Esophagus squamous epithelium (tissue), 5 donors: ENCODE measurements at regions not wholly inside any gene's neighbourhood (a gene's known extent, or its start where the extent isn't known, plus 50 kb on each side); places are given as distances from the start of the nearest gene placed in this dataset.
"Not testable (repeated sequence)": the region's sequence is repeated elsewhere in the genome, so short reads cannot be mapped to it uniquely, and the experiment has no call there.

Experiments used
- DNase-seq: peaks from one replicate; lab custom pipeline; 2025; lab: John Stamatoyannopoulos, UW
- H3K27ac ChIP-seq, 4 donors: fragments of 200-600 bp; sonication (generic); one replicate each; pipeline ENCODE4 v1.5.1; 2016 to 2019; ENCODE audit warnings: mild to moderate bottlenecking in 1 of 4
- H3K27me3 ChIP-seq, 4 donors: fragments of 200-600 bp; sonication (generic); 1 replicate in 3 of 4; 2 replicates in 1 of 4; pipeline versions ENCODE4 v1.5.1 to v1.6.0; 2017 to 2021; ENCODE audit warnings: antibody characterized with exemption in 1 of 4
- H3K36me3 ChIP-seq, 3 donors: fragments of 200-600 bp; sonication (generic); one replicate each; pipeline ENCODE4 v1.5.1; 2016 to 2019
- H3K4me1 ChIP-seq, 3 donors: fragments of 200-600 bp; sonication (generic); one replicate each; pipeline ENCODE4 v1.5.1; 2017 to 2019
- H3K4me3 ChIP-seq, 4 donors: fragments of 200-600 bp; sonication (generic); 1 replicate in 3 of 4; 2 replicates in 1 of 4; pipeline ENCODE4 v1.5.1; 2016 to 2019; ENCODE audit warnings: mild to moderate bottlenecking in 2 of 4, moderate library complexity in 1 of 4
- H3K9me3 ChIP-seq, 3 donors: fragments of 200-600 bp; sonication (generic); one replicate each; pipeline ENCODE4 v1.5.1; 2016 to 2019
- POLR2A ChIP-seq, 4 donors: fragments of 450-650 bp; IDR thresholded peaks; one replicate each; pipeline ENCODE4 v1.6.1; 2017; ENCODE audit warnings: antibody characterized with exemption in 4 of 4, mild to moderate bottlenecking in 4 of 4, moderate library complexity in 3 of 4
- WGBS, 2 donors: methylation state at CpG; one replicate each; pipeline ENCODE4 v1.1.5; 2018; 5-methylcytosine and 5-hydroxymethylcytosine counted together
- intact Hi-C: fragments of 100-400 bp; cut with DNase I; formaldehyde crosslinking; loops from one replicate; pipeline ENCODE4 v1.15.0; 2022
- TF ChIP-seq, protein P1 (sequence below), 6 experiments: fragments of 450-650 bp in 4 of 6; fragments of 200-600 bp in 2 of 6; sonication (generic) in 2 of 6; IDR thresholded peaks; one replicate each; pipeline ENCODE4 v1.5.1; 2016 to 2019; ENCODE audit warnings: antibody characterized with exemption in 6 of 6, mild to moderate bottlenecking in 4 of 6, moderate library complexity in 4 of 6
- donor health status: DM: yes; HTN: yes; CAD: no.

DNA sequence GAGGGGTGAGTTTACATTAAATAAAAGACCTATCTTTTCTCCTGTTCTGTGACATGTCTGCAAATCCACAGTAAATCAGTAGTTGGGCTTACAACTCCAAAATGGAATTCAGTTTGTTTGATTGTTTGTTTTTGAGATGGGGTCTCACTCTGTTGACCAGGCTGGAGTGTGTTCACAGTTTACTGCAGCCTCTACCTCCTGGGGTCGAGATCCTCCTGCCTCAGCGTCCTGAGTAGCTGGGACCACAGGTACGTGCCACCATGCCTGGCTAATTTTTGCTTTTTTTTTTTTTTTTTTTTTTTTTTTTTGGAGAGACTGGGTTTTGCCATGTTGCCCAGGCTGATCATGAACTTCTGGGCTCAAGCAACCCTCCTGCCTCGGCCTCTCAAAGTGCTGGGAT lies 63.5 kb upstream of the ADPGK start:
- 72 to 75% methylated on average over 2 to 3 of the region's 4 CpGs for WGBS, 2 donors
- intact Hi-C loops: no loop called here
- DNase-seq: no peak
- Histone ChIP-seq H3K4me3 (no peak overlapping the region), H3K36me3 (no peaks in the 10 kb centered on the region), H3K27me3 (peaks cover 0 to 46% (median 0%) of the 10 kb centered on the region in 4 donors), H3K9me3 (no peaks in the 10 kb centered on the region), H3K4me1 (no peaks in the 10 kb centered on the region), H3K27ac (no peak overlapping the region)
- no peak for TF ChIP-seq POLR2A (IDR thresholded peaks at IDR 0.05)
- TF ChIP-seq, protein P1, sequence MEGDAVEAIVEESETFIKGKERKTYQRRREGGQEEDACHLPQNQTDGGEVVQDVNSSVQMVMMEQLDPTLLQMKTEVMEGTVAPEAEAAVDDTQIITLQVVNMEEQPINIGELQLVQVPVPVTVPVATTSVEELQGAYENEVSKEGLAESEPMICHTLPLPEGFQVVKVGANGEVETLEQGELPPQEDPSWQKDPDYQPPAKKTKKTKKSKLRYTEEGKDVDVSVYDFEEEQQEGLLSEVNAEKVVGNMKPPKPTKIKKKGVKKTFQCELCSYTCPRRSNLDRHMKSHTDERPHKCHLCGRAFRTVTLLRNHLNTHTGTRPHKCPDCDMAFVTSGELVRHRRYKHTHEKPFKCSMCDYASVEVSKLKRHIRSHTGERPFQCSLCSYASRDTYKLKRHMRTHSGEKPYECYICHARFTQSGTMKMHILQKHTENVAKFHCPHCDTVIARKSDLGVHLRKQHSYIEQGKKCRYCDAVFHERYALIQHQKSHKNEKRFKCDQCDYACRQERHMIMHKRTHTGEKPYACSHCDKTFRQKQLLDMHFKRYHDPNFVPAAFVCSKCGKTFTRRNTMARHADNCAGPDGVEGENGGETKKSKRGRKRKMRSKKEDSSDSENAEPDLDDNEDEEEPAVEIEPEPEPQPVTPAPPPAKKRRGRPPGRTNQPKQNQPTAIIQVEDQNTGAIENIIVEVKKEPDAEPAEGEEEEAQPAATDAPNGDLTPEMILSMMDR (IDR thresholded peaks at IDR 0.05): no peak

DNA sequence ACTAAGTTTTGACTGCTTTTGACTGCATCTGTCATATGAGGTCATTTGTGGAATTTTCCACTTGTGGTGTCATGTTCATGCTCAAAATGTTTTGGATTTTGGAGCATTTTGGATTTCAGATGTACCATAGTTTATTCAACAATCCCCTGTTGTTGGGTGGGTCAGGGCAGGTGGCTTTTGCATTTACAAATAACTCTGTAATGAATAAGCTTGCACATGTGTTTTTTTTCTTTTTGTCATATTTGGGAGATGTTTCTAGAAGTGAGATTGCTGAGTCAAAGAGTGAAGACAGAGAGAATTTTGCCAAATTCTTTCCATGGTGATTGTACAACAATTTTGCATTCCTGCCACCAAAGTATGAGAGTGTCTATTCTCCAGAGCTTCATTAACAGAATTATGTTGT lies 62.4 kb upstream of the ADPGK start:
- no peak overlapping the region for H3K27ac ChIP-seq
- intact Hi-C loops: no loop called here
- no peak overlapping the region for H3K4me3 ChIP-seq

DNA sequence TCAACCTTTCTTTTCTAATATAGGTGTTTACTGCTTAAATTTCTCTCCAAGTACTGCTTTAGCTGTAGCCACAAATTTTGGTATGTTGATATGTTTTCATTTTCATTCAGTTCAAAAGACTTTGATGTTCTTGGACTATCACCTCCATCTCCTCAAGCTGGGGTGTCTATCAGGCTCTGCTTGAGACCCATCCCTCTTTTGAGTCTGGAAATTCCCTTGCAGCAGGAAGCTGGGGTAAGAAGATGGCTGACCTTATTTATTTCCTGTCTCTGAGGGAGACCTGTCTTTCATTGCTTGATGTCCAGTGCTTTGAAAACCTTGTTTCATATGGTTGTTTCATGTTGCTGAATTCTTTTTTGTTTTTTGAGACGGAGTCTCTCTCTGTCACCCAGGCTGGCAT lies 60.5 kb upstream of the ADPGK start:
- WGBS, 2 donors: 92 to 100% methylated on average over 1 of the region's 1 CpG
- no peaks in the 10 kb centered on the region for H3K4me1 ChIP-seq
- intact Hi-C loops: no loop called here
- no peaks in the 10 kb centered on the region for H3K9me3 ChIP-seq
- no peaks in the 10 kb centered on the region for H3K36me3 ChIP-seq
- TF ChIP-seq, protein P1 (IDR thresholded peaks at IDR 0.05): no peak
- no peak for TF ChIP-seq POLR2A (IDR thresholded peaks at IDR 0.05)
- H3K4me3 ChIP-seq: no peak overlapping the region
- peaks cover 0 to 33% (median 0%) of the 10 kb centered on the region in 4 donors for H3K27me3 ChIP-seq
- DNase-seq: no peak
- no peak overlapping the region for H3K27ac ChIP-seq

More for the DNA sequence above, 62.4 kb upstream of the ADPGK start:
- Histone ChIP-seq H3K27me3 (peaks cover 0 to 46% (median 0%) of the 10 kb centered on the region in 4 donors), H3K36me3 (no peaks in the 10 kb centered on the region), H3K4me1 (no peaks in the 10 kb centered on the region), H3K9me3 (no peaks in the 10 kb centered on the region)
- DNase-seq: no peak
- TF ChIP-seq POLR2A (IDR thresholded peaks at IDR 0.05): no peak
- TF ChIP-seq, protein P1 (IDR thresholded peaks at IDR 0.05): no peak

DNA sequence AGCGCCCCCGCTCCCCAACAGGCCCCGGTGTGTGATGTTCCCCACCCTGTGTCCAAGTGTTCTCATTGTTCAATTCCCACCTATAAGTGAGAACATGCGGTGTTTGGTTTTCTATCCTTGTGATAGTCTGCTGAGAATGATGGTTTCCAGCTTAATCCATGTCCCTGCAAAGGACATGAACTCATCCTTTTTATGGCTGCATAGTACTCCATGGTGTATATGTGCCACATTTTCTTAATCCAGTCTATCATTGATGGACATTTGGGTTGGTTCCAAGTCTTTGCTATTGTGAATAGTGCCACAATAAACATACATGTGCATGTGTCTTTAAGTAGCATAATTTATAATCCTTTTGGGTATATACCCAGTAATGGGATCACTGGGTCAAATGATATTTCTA lies 59.8 kb upstream of the ADPGK start:
- H3K4me1 ChIP-seq, intact Hi-C loops, H3K4me3 ChIP-seq, H3K27ac ChIP-seq, H3K36me3 ChIP-seq, DNase-seq, H3K9me3 ChIP-seq: not testable (repeated sequence)
- peaks cover 0 to 25% (median 0%) of the 10 kb centered on the region in 4 donors for H3K27me3 ChIP-seq
- WGBS, 2 donors: 93 to 100% methylated on average over 4 of the region's 4 CpGs

DNA sequence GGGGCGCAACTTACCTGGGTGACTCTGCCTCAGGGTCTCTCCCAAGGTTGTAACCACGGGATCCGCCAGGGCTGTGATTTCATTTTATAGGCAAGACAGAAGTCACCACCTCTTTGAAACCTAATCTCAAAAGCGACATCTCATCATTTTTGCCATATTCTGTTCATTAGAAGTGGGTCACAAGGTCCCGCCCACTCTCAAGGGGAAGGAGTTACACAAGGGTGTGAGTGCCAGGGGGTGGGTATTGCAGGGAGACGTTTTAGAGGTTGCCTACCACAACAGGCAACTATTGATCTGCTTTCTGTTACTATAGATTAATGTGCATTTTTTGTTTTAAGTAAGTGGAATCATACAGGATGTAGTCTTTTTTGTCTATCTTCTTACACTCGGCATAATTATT lies 56.6 kb upstream of the ADPGK start:
- intact Hi-C loops: no loop called here
- TF ChIP-seq POLR2A (IDR thresholded peaks at IDR 0.05): no peak
- TF ChIP-seq, protein P1 (IDR thresholded peaks at IDR 0.05): no peak
- H3K4me3 ChIP-seq: no peak overlapping the region
- no peaks in the 10 kb centered on the region for H3K9me3 ChIP-seq
- no peak overlapping the region for H3K27ac ChIP-seq
- WGBS, 2 donors: 67 to 81% methylated on average over 7 of the region's 7 CpGs
- no peak for DNase-seq
- no peaks in the 10 kb centered on the region for H3K4me1 ChIP-seq
- peaks cover 0 to 21% (median 0%) of the 10 kb centered on the region in 4 donors for H3K27me3 ChIP-seq
- no peaks in the 10 kb centered on the region for H3K36me3 ChIP-seq

DNA sequence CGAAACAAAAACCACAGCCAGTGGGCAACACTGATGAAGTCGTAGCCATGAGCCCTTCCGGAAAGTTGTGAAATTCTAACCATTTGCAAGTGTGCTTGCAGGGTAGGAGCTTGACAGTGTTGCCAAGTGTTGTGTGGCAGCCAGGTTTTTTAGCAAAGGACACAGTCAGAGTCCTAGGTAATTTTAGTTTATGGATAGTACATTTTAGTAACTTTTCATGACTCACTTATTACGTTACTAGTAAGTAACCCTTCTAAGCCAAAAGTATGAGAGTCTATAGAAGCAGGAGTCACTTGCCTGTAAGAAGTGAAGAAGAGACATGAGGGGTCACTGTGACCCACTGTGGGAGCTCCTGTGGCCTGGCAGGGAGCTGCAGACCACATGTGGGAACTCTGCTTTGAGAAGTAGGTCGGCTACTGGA lies 54.8 kb upstream of the ADPGK start:
- Histone ChIP-seq H3K27ac (no peak overlapping the region), H3K4me1 (no peaks in the 10 kb centered on the region), H3K27me3 (peaks cover 0 to 13% (median 0%) of the 10 kb centered on the region in 4 donors), H3K9me3 (no peaks in the 10 kb centered on the region), H3K36me3 (no peaks in the 10 kb centered on the region), H3K4me3 (no peak overlapping the region)
- TF ChIP-seq, protein P1 (IDR thresholded peaks at IDR 0.05): no peak
- no peak for TF ChIP-seq POLR2A (IDR thresholded peaks at IDR 0.05)
- intact Hi-C loops: no loop called here
- WGBS, 2 donors: 62 to 64% methylated on average over 5 of the region's 5 CpGs
- DNase-seq: no peak
